Muscle layer of colon (tissue), 2 donors: ENCODE measurements at regions not wholly inside any gene's neighbourhood (a gene's known extent, or its start where the extent isn't known, plus 50 kb on each side); places are given as distances from the start of the nearest gene placed in this dataset.

Experiments
- H3K27ac ChIP-seq: one replicate; pipeline ENCODE4 v1.7.0; 2013; ENCODE audit warnings: low read depth, mild to moderate bottlenecking, low read length, moderate library complexity
- H3K27me3 ChIP-seq, 2 donors: one replicate each; pipeline ENCODE4 v1.7.0; 2013; ENCODE audit warnings: low read length in 2 of 2, mild to moderate bottlenecking in 2 of 2; ENCODE audit not compliant: insufficient read depth in 2 of 2, control insufficient read depth in 1 of 2
- H3K36me3 ChIP-seq: one replicate; pipeline ENCODE4 v1.7.0; 2013; ENCODE audit warnings: mild to moderate bottlenecking, low read length; ENCODE audit not compliant: insufficient read depth
- H3K4me1 ChIP-seq: one replicate; pipeline ENCODE4 v1.7.0; 2013; ENCODE audit warnings: mild to moderate bottlenecking, low read length; ENCODE audit not compliant: insufficient read depth
- H3K4me3 ChIP-seq, 2 donors: one replicate each; pipeline ENCODE4 v1.7.0; 2013; ENCODE audit warnings: low read length in 2 of 2, low read depth in 1 of 2, mild to moderate bottlenecking in 1 of 2, moderate library complexity in 1 of 2
- H3K9ac ChIP-seq: one replicate; pipeline ENCODE4 v1.7.0; 2013; ENCODE audit warnings: low read length
- H3K9me3 ChIP-seq: one replicate; pipeline ENCODE4 v1.7.0; 2013; ENCODE audit warnings: mild to moderate bottlenecking, low read length
- donor health status: abdominal sarcoma.
- donor health status: Adenocarcinoma of cecum.

DNA sequence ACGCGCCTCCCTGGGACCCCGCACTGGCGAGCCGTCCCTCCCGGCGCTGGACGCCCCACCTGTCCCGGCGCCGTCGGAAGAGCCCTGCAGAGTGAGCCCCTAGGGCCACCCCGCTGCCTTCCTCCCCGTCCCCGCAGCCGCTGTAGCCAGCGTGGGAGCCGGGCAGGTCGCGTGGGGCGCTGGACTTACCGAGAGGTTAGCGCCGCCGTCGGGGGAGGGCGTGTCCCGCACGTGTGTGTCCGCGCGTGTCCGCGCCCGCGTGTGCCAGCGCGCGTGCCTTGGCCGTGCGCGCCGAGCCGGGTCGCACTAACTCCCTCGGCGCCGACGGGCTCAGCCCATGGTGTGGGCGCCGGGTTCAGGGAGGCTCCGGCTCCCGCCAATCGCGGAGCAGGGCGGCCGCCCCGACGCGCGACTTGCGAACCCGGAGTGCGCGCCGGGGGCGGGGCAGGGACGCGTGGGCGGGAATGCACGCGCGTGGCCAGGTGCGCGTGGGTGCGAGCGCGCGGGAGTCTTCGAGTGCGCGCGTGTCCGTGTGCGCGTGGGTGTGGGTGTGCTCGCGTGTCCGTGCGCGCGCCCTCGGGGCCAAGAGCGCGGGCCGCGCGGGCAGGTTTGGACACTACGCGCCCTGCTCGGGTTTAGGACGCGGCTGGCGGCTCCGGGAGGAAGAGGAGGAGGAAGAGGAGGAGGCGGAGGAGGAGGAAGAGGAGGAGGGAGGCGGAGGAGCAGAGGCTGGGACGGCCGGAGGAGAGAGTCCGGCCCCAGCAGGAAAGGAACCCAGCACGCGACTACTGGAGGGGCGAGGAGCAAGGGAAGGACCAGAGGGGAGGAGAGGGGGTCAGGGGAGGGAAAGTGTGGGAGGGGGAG is 145.2 kb upstream of the ETS2 start:
- Histone ChIP-seq H3K9me3 (no peaks in the 10 kb centered on the region), H3K4me3 (peak overlapping the region; percentile 47 to 50), H3K27me3 (peaks cover 29 to 43% of the 10 kb centered on the region in 2 donors), H3K9ac (no peak overlapping the region), H3K36me3 (no peaks in the 10 kb centered on the region), H3K27ac (no peak overlapping the region), H3K4me1 (no peaks in the 10 kb centered on the region)

DNA sequence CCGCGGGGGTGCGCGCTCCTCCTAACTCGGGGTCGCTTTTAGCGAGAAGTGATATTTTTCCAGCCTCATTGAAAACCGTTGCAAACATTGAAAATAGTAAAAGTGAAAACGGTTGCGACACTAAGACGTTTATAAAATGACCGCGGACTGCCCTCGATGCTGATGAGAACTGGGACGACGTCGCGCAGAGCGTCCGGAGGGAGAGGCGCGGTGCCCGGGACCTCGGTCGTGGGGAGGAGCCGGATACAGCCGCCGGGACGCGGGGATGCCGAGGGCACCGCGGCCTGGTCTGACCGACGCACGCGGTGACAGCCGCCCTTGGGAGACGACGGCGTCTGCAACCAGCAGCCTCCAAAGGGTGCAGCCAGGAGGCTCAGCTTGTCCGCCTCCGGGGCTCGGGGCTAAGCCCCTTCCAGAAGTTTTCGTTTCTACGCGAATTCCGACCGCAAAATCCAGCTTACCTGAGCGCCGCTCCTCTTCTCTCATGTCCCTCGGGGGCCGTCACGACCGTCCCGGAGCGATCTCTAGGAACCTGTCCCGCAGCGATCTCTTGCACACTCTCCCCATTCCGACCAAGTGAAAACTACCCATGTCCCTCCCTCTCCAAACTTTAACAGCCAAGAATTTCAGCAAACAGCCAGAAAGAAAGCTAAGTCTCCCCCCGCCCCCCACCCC is 144.4 kb upstream of the ETS2 start:
- peak overlapping the region; percentile 47 to 50 for H3K4me3 ChIP-seq
- no peak overlapping the region for H3K27ac ChIP-seq
- H3K9ac ChIP-seq: no peak overlapping the region
- H3K36me3 ChIP-seq: no peaks in the 10 kb centered on the region
- no peaks in the 10 kb centered on the region for H3K9me3 ChIP-seq
- H3K27me3 ChIP-seq: peaks cover 29 to 43% of the 10 kb centered on the region in 2 donors
- no peaks in the 10 kb centered on the region for H3K4me1 ChIP-seq

DNA sequence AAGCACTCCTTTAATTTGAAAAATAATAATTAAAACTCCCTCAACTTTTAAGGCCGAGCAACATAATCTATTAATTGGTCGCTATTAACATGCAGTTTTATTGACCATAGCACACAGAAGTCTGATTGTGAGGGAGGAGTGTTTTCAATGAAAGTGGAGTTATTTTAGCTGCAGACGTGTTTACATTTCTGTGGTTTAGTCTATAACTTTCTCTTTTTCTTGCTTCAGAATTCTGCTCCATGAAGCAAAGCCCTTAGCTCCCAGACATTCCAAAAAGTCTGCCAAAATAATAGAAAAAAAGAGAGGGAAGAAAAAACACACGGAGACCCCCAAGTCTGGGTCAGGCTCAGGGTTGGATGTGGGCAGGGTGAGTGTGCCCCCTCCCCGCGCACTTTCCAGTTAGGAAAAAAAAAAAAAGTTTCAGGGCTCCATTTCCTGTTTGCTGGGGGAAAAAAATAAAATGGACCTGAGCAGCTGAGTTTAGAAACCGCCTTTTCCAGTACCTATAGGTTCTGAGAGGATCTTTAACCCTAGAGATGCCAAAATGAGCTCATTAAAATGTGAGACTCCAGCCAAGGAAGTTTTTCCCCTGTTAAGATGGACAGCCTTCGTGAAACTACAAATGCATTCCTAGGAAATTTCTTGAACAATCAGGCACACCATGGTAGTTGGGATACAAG is 143.7 kb upstream of the ETS2 start:
- no peak overlapping the region for H3K27ac ChIP-seq

DNA sequence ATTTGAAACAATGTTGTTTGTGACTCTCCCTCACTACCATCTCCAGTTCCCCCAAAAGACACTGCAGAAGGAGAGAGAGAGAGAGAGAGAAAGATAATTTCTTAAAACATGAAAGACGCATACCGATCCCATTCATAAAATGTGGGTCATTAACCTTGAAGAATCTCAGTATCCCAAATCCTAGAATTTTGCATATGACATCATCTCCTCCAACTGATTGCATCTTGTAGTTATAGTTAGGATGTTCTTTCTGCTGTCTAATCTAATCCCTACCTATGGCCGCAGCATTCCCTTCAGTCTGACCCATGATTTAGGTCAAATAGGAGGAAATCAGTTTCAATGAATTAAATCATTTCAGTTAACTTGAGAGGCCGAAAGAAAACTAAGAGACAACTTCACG is 142.4 kb upstream of the ETS2 start:
- H3K27ac ChIP-seq: no peak overlapping the region
- no peaks in the 10 kb centered on the region for H3K9me3 ChIP-seq
- no peaks in the 10 kb centered on the region for H3K4me1 ChIP-seq
- no peak overlapping the region for H3K9ac ChIP-seq
- H3K36me3 ChIP-seq: no peaks in the 10 kb centered on the region
- H3K27me3 ChIP-seq: peaks cover 15 to 36% of the 10 kb centered on the region in 2 donors
- no peak overlapping the region for H3K4me3 ChIP-seq

More for the DNA sequence above, 143.7 kb upstream of the ETS2 start:
- no peak overlapping the region for H3K9ac ChIP-seq
- H3K36me3 ChIP-seq: no peaks in the 10 kb centered on the region
- H3K4me1 ChIP-seq: no peaks in the 10 kb centered on the region
- peak overlapping the region in 1 of 2 donors; percentile 47 for H3K4me3 ChIP-seq
- H3K27me3 ChIP-seq: peaks cover 27 to 43% of the 10 kb centered on the region in 2 donors
- H3K9me3 ChIP-seq: no peaks in the 10 kb centered on the region

DNA sequence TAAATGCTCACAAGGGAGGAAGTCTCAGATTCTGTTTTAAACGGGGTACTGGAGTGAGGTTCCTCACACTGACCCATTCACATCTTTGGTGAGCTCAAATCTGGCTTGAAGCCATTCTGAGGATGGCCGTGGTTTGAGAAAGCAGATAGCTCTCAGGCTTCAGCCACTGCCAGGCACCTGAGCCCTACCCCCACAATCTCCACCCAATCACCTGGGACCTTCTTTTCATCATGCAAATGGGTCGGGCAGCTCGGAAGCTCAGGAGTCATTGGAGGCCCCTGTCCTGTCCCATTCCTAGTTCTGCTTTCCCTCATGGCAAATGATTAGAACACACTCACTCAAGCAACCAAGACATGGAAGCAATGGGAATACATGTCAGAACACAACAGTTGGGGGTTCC is 141.4 kb upstream of the ETS2 start:
- H3K27ac ChIP-seq: no peak overlapping the region
- H3K9me3 ChIP-seq: no peaks in the 10 kb centered on the region
- peaks cover 10 to 28% of the 10 kb centered on the region in 2 donors for H3K27me3 ChIP-seq
- H3K4me1 ChIP-seq: no peaks in the 10 kb centered on the region
- H3K4me3 ChIP-seq: no peak overlapping the region
- no peak overlapping the region for H3K9ac ChIP-seq
- H3K36me3 ChIP-seq: no peaks in the 10 kb centered on the region

DNA sequence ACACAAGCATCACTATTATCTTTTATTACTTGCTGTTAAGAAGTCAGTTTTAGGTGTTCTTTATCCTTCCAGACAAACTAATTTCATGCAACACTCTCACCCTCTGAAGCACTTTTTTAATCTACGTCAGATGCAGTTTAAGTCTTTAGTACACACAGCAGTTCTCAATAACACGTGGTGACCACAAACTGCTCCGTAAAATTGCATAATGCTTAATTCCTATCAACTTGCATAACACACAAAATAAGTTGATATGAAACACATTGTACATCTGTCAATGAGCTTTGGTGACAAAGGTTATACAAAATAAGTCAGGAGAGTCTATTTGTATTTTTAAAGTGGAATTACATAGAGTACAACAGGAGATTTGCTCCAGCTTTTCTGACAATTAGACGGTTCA is 140.9 kb upstream of the ETS2 start:
- Histone ChIP-seq H3K27ac (no peak overlapping the region), H3K4me3 (no peak overlapping the region), H3K9me3 (no peaks in the 10 kb centered on the region), H3K4me1 (no peaks in the 10 kb centered on the region), H3K9ac (no peak overlapping the region), H3K36me3 (no peaks in the 10 kb centered on the region), H3K27me3 (peaks cover 5 to 23% of the 10 kb centered on the region in 2 donors)

DNA sequence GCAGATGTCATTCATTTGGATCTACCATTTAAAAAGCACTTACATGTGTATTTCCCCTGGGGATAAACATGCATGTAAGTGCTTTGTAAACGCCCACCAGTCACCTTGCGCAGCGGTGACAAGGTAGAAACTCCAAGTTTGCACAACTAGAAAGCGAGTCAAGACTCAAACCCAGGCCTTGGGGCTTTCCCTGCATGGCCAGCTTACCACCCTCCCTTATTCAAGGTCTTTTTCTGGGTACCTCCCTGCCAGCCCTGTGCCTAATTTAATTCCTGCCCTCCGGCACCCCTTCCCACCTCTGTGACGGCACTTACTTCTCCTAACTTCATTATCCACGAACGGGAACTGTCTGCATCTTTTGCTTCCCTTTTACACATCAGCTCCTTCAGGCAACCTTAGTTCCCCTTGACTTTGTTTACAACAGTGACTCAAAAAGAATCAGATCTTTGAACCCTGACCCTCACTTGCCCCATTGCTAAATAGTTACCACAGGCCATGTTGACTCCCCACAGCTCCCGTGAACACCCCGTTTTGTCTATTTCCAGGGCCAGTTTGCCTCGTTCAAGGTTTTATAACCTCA is 138.3 kb upstream of the ETS2 start:
- H3K36me3 ChIP-seq: no peaks in the 10 kb centered on the region
- no peak overlapping the region for H3K4me3 ChIP-seq
- no peak overlapping the region for H3K9ac ChIP-seq
- no peaks in the 10 kb centered on the region for H3K27me3 ChIP-seq
- H3K9me3 ChIP-seq: no peaks in the 10 kb centered on the region
- peaks cover 11% of the 10 kb centered on the region for H3K4me1 ChIP-seq
- H3K27ac ChIP-seq: no peak overlapping the region

DNA sequence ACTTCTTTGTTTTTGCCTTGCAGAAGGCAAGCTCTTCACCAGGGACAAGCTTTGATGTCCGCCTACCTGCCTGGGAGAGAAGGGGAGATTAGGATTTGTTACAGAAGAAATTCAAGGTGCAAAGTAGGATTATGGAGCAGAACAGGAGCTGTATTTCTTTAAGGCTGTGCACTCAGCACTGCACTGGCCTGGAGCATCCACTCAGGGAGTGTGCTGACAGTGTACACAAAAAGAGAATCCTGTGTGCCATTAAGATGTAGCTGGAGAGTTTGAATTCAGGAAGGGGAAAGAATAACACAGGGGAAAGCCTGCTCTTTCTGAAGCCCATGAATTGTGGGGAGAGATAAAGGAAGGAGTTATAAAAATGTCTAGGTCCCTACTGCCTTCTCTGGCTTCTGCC is 137.7 kb upstream of the ETS2 start:
- no peaks in the 10 kb centered on the region for H3K36me3 ChIP-seq
- peaks cover 13% of the 10 kb centered on the region for H3K4me1 ChIP-seq
- no peak overlapping the region for H3K27ac ChIP-seq
- H3K9me3 ChIP-seq: no peaks in the 10 kb centered on the region
- H3K9ac ChIP-seq: no peak overlapping the region
- H3K27me3 ChIP-seq: no peaks in the 10 kb centered on the region
- no peak overlapping the region for H3K4me3 ChIP-seq

DNA sequence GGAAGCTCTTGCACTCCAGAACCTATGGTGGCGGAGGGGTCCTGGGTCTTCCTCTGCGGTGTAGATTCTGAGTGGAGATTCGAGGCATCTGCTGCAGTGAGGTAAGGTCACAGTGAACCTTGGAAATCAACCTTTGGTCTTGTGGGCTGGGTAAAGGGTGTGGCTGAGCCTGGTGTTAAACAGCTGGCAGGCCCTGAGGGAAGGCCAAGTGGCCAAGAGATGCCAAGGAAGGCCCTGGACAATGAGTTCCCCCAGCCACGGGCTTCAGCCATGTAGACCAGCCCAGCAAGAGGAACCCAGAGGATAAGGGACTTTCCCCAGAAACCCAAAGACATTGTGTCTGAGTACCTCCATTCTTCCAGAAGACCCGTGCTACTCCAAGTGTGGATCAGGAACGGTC is 137.2 kb upstream of the ETS2 start:
- H3K36me3 ChIP-seq: no peaks in the 10 kb centered on the region
- no peaks in the 10 kb centered on the region for H3K27me3 ChIP-seq
- H3K27ac ChIP-seq: no peak overlapping the region
- no peak overlapping the region for H3K9ac ChIP-seq
- H3K4me3 ChIP-seq: no peak overlapping the region
- no peaks in the 10 kb centered on the region for H3K9me3 ChIP-seq
- H3K4me1 ChIP-seq: peaks cover 13% of the 10 kb centered on the region

DNA sequence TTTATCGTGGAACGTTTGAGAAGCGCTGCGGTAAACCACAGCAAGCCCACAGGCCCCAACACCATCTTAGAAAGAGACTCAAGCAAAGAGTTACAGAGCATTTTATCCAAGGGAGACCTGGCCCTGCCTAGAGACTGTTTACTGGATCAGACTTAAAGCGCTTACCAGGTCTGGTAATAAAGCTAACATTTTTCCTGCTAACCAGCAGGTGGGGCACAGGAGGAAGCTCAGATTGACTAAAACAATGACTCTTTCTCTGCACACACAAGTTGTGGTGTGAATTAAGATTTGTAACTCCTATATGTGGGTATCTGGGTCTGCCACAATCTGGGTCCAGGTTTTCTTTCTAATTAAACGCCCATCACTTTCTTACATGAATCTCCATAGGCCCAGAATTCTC is 136.5 kb upstream of the ETS2 start:
- no peak overlapping the region for H3K9ac ChIP-seq
- H3K9me3 ChIP-seq: no peaks in the 10 kb centered on the region
- no peak overlapping the region for H3K4me3 ChIP-seq
- no peak overlapping the region for H3K27ac ChIP-seq
- no peaks in the 10 kb centered on the region for H3K36me3 ChIP-seq
- peaks cover 13% of the 10 kb centered on the region for H3K4me1 ChIP-seq
- H3K27me3 ChIP-seq: no peaks in the 10 kb centered on the region

DNA sequence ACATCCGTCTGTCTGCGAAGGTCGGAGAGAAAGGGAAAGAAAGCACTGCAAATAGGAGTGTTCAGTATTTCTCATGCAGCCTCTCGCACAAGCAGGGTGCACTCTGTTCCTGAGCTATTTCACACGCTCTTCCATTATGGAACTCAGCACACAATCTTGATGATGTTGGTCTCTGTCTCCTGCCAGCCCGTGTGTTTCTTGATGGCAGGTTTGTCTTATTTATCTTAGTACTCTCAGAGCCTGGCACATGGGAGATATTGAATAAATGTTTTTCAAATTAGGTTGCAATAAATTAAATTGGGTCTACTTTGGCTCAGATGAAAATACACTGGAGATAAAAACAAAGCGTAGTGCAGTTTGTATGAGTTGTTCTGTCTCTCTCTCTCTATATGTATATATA is 134.9 kb upstream of the ETS2 start:
- Histone ChIP-seq H3K36me3 (no peaks in the 10 kb centered on the region), H3K4me3 (no peak overlapping the region), H3K9me3 (no peaks in the 10 kb centered on the region), H3K9ac (no peak overlapping the region), H3K4me1 (peaks cover 13% of the 10 kb centered on the region), H3K27me3 (no peaks in the 10 kb centered on the region), H3K27ac (no peak overlapping the region)
